ENCODE measurements at regions not wholly inside any gene's neighbourhood (a gene's known extent, or its start where the extent isn't known, plus 50 kb on each side); places are given as distances from the start of the nearest gene placed in this dataset.

DNA sequence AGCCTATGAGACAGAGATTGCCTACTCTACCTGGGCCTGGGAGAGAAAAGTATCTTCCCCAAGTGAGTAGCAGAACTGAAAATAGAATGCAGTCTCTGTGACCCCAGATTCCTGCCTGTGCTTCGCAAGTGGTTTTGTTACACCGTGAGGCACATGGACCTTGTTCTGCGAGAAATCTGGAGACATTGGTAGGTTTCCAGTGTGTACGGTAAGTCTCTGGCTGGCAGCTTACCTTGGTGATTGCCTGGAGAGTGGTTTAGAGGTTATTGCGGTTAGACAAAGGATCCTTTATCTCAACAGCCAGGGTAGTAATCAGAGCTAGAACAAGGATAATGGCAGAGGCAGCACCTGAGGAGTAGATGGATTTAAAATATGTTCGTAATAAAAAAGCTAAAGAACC is 606.0 kb upstream of the GCFC2 start:
- DNase-seq: no peak
- Histone ChIP-seq H3K27ac (no peak overlapping the region), H3F3A (ENCODE audit: insufficient read depth) (no peaks in the 10 kb centered on the region), H3K4me2 (ENCODE audit: unreplicated experiment) (no peak overlapping the region), H3K4me1 (ENCODE audit: insufficient read depth) (no peaks in the 10 kb centered on the region), H3K79me2 (ENCODE audit: insufficient read depth) (no peaks in the 10 kb centered on the region), H3K9ac (no peak overlapping the region), H2AFZ (no peak overlapping the region), H4K20me1 (ENCODE audit: insufficient read depth) (no peaks in the 10 kb centered on the region), H3K9me3 (ENCODE audit: low read depth) (no peaks in the 10 kb centered on the region), H3K36me3 (ENCODE audit: low read depth) (no peaks in the 10 kb centered on the region), H3K4me3 (no peak overlapping the region), H3K9me2 (ENCODE audit: insufficient read depth) (no peaks in the 10 kb centered on the region), H3K27me3 (replicated peaks; ENCODE audit: insufficient read depth) (no peaks in the 10 kb centered on the region)
- TF ChIP-seq EZH2 (IDR thresholded peaks at IDR 0.05; ENCODE audit: insufficient read depth, poor library complexity, severe bottlenecking): no peak
- no peak for TF ChIP-seq EZH2phosphoT487 (IDR thresholded peaks at IDR 0.05; ENCODE audit: insufficient read depth, low read depth)
- in situ Hi-C loops (cut with MboI): no loop called here
- WGBS, 2 experiments (ENCODE audit: low coverage in 1 of 2, low lambda C conversion rate in 2 of 2, missing lambda C conversion rate in 2 of 2): 25 to 36% methylated on average over 6 of the region's 6 CpGs

GRCh38 chr2:76314271-76315020 is 603.7 kb upstream of the GCFC2 start:
- H3K4me2 ChIP-seq (ENCODE audit: unreplicated experiment): no peak overlapping the region
- no peak overlapping the region for H2AFZ ChIP-seq
- no peak overlapping the region for H3K27ac ChIP-seq
- 3 to 4% methylated on average over 3 of the region's 3 CpGs for WGBS, 2 experiments (ENCODE audit: low coverage in 1 of 2, low lambda C conversion rate in 2 of 2, missing lambda C conversion rate in 2 of 2)
- H3K79me2 ChIP-seq (ENCODE audit: insufficient read depth): no peaks in the 10 kb centered on the region
- no peaks in the 10 kb centered on the region for H3K4me1 ChIP-seq (ENCODE audit: insufficient read depth)
- TF ChIP-seq EZH2 (IDR thresholded peaks at IDR 0.05; ENCODE audit: insufficient read depth, poor library complexity, severe bottlenecking): no peak
- no peak for TF ChIP-seq EZH2phosphoT487 (IDR thresholded peaks at IDR 0.05; ENCODE audit: insufficient read depth, low read depth)
- H3F3A ChIP-seq (ENCODE audit: insufficient read depth): no peaks in the 10 kb centered on the region
- H3K9me3 ChIP-seq (ENCODE audit: low read depth): no peaks in the 10 kb centered on the region
- no peak overlapping the region for H3K4me3 ChIP-seq
- no peaks in the 10 kb centered on the region for H4K20me1 ChIP-seq (ENCODE audit: insufficient read depth)
- in situ Hi-C loops (cut with MboI): no loop called here
- no peaks in the 10 kb centered on the region for H3K27me3 ChIP-seq (replicated peaks; ENCODE audit: insufficient read depth)
- H3K36me3 ChIP-seq (ENCODE audit: low read depth): no peaks in the 10 kb centered on the region
- H3K9me2 ChIP-seq (ENCODE audit: insufficient read depth): no peaks in the 10 kb centered on the region
- DNase-seq: no peak
- H3K9ac ChIP-seq: no peak overlapping the region

- TF ChIP-seq EZH2 (IDR thresholded peaks at IDR 0.05; ENCODE audit: insufficient read depth, poor library complexity, severe bottlenecking): no peak
- Histone ChIP-seq H3F3A (ENCODE audit: insufficient read depth) (no peaks in the 10 kb centered on the region), H4K20me1 (ENCODE audit: insufficient read depth) (no peaks in the 10 kb centered on the region), H2AFZ (no peak overlapping the region), H3K36me3 (ENCODE audit: low read depth) (no peaks in the 10 kb centered on the region), H3K27me3 (replicated peaks; ENCODE audit: insufficient read depth) (no peaks in the 10 kb centered on the region), H3K4me3 (no peak overlapping the region), H3K4me2 (ENCODE audit: unreplicated experiment) (no peak overlapping the region), H3K9ac (no peak overlapping the region), H3K79me2 (ENCODE audit: insufficient read depth) (no peaks in the 10 kb centered on the region), H3K4me1 (ENCODE audit: insufficient read depth) (no peaks in the 10 kb centered on the region), H3K9me3 (ENCODE audit: low read depth) (no peaks in the 10 kb centered on the region), H3K27ac (no peak overlapping the region), H3K9me2 (ENCODE audit: insufficient read depth) (no peaks in the 10 kb centered on the region)
- in situ Hi-C loops (cut with MboI): no loop called here
- 13 to 20% methylated on average over 4 of the region's 4 CpGs for WGBS, 2 experiments (ENCODE audit: low coverage in 1 of 2, low lambda C conversion rate in 2 of 2, missing lambda C conversion rate in 2 of 2)
- DNase-seq: no peak
These were observed 601.5 kb upstream of the GCFC2 start for GRCh38 chr2:76312236-76312635.

DNA sequence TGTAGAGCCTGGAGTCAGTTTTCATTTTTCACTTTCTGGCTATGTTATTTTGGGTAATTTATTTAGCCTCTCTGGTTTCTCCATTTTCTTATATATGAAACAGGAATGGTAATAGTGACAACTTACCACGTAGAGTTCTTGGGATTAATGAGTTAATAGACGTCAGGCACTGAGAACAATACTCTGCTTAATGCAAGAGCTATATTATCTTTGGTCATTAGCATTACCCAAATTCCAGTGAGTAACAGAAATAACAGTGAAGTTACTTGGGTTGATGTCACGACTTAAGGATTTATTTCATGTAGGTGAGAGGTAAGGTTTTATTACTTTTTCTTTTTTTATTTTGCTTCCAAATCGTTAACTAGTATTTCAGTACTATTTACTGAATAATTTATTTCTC is 601.0 kb upstream of the GCFC2 start:
- Histone ChIP-seq H3K4me2 (ENCODE audit: unreplicated experiment) (no peak overlapping the region), H3K9me3 (ENCODE audit: low read depth) (no peaks in the 10 kb centered on the region), H3K79me2 (ENCODE audit: insufficient read depth) (no peaks in the 10 kb centered on the region), H3K4me1 (ENCODE audit: insufficient read depth) (no peaks in the 10 kb centered on the region), H3K27me3 (replicated peaks; ENCODE audit: insufficient read depth) (no peaks in the 10 kb centered on the region), H2AFZ (no peak overlapping the region), H3F3A (ENCODE audit: insufficient read depth) (no peaks in the 10 kb centered on the region), H3K9ac (no peak overlapping the region), H3K4me3 (no peak overlapping the region), H3K9me2 (ENCODE audit: insufficient read depth) (no peaks in the 10 kb centered on the region), H3K27ac (no peak overlapping the region), H3K36me3 (ENCODE audit: low read depth) (no peaks in the 10 kb centered on the region), H4K20me1 (ENCODE audit: insufficient read depth) (no peaks in the 10 kb centered on the region)
- in situ Hi-C loops (cut with MboI): no loop called here
- no peak for TF ChIP-seq EZH2 (IDR thresholded peaks at IDR 0.05; ENCODE audit: insufficient read depth, poor library complexity, severe bottlenecking)
- TF ChIP-seq EZH2phosphoT487 (IDR thresholded peaks at IDR 0.05; ENCODE audit: insufficient read depth, low read depth): no peak
- DNase-seq: no peak
- 10% methylated on average over 4 of the region's 4 CpGs for WGBS, 2 experiments (ENCODE audit: low coverage in 1 of 2, low lambda C conversion rate in 2 of 2, missing lambda C conversion rate in 2 of 2)

Data from GM23248 (cell line).